NCI-H510A treated with DMSO at 0.1 percent for 48 hours (cell line): ENCODE measurements at regions not wholly inside any gene's neighbourhood (a gene's known extent, or its start where the extent isn't known, plus 50 kb on each side); places are given as distances from the start of the nearest gene placed in this dataset.
"Not testable (repeated sequence)": the region's sequence is repeated elsewhere in the genome, so short reads cannot be mapped to it uniquely, and the experiment has no call there.

ENCODE experiments used
- DNase-seq: peaks from one replicate; lab custom pipeline; 2025; lab: John Stamatoyannopoulos, UW

DNA sequence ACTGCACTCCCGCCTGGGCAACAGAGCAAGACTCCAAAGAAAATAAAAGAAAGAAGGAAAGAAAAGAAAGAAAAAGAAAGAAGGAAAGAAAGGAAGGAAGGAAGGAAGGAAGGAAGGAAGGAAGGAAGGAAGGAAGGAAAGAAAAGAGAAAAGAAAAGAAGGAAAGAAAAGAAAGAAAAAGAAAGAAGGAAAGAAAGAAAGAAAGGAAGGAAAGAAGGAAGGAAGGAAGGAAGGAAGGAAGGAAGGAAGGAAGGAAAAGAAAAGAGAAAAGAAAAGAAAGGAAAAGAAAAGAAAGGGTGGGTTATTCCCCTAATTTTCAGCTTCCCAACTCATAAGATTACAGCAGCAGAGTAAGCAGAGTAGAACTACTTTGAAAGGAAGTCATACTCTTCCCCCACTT, 64.4 kb downstream of the TMEM200C start:
- not testable (repeated sequence) for DNase-seq

DNA sequence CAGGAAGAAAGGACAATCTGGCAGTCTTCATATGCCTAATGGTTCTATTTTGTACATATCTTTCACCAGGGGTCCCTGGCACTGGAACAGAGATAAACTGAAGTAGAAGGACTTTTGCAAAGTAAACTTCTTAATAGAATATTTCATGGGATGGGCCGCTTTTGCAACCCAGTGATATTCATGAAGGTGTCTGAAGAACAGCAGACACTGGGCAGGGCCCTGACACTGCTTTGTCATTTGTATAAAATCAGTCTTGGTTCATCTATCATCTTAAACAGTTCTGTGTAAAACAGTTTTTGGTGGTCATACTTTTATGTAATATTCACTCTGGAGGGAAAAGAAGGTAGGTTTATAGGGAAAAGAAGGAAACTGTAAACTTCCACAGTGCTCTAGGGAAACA, 66.4 kb downstream of the TMEM200C start:
- no peak for DNase-seq

- DNase-seq = no peak
Measured at GRCh38 chr18:5825663-5826062, 69.7 kb downstream of the TMEM200C start.

GRCh38 chr18:5824370-5824984, 70.8 kb downstream of the TMEM200C start:
- peak; percentile 45 for DNase-seq

GRCh38 chr18:5817816-5818215, 77.5 kb downstream of the TMEM200C start:
- DNase-seq = no peak

DNA sequence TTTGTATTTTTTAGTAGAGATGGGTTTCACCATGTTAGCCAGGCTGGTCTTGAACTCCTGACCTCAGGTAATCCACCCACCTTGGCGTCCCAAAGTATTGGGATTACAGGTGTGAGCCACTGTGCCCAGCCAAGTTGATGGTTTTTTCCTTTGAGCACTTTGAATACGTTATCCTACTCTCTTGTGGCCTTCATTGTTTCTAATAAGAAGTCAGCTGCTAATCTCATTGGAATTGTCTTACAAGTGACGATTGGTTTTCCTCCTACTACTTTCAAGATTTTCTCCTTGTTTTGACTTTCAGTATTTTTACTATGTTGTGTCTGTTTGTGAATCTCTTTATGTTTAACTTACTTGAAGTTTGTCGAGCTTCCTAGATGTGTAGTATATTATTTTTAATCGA, 88.5 kb downstream of the TMEM200C start:
- no peak for DNase-seq

DNA sequence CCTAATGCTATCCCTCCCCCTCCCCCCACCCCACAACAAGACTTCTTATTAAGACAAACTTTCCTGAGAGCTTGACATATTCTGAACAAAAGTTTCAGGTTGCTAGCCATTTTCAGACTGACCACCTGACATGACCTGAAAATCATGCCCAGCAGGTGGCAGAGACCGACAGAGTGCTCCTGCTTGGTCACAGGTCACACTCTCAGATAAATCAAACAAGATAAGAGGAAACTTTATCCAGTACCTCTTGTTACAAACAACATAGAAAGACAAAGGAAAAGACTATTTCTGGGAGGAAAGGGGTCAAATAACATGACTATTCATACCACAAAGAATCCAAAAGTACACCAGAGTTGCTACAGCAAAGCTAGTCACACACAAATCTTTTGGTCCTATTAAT, 107.4 kb downstream of the TMEM200C start:
- DNase-seq = peak; percentile 69

GRCh38 chr18:5779922-5780321, 115.4 kb downstream of the TMEM200C start:
- no peak for DNase-seq

GRCh38 chr18:5772306-5773105, 122.8 kb downstream of the TMEM200C start:
- DNase-seq = no peak

DNA sequence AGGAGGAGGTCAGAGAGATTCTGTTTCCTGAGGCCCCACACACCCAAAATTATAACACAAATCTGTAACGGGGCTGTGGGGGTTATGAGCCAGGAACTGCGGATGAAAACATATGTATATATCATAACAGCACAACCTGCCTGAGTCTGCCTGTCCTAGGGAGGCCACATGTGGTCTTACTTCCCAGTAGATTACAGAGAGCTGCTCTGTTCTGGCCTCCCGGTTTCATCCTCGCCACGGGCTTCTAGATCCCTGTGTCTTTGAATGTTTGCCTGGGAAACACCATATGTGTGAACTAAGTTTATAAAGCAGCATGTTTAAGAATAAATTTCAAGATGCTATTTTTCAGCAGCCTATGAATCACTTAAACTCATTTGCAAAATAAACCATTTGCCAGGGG, 124.0 kb downstream of the TMEM200C start:
- no peak for DNase-seq

- no peak for DNase-seq
Measured at GRCh38 chr18:5770176-5770575, 125.1 kb downstream of the TMEM200C start.

DNA sequence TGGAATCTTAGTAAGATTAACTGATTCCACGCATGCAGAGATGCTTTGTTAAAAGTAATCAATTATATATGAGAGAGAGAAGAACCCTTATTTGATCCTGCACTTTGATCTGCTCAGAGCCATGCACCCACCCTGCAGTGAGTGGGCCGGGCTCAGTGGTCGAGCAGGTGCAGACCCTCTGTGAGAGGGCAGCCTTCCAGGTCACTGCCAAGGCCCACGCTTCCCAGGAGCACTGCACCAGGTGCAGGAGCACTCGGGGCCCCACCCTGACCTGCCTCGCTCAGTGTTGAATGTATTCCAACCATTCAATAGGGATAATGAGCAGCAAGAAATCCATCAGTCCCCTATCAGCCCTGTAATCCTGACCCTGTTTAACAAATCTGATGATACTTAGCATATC, 126.9 kb downstream of the TMEM200C start:
- DNase-seq = no peak

- DNase-seq = peak; percentile 92
Measured at GRCh38 chr18:5759194-5759593, 136.1 kb downstream of the TMEM200C start.

GRCh38 chr18:5756823-5757222, 138.5 kb downstream of the TMEM200C start:
- DNase-seq = no peak

DNA sequence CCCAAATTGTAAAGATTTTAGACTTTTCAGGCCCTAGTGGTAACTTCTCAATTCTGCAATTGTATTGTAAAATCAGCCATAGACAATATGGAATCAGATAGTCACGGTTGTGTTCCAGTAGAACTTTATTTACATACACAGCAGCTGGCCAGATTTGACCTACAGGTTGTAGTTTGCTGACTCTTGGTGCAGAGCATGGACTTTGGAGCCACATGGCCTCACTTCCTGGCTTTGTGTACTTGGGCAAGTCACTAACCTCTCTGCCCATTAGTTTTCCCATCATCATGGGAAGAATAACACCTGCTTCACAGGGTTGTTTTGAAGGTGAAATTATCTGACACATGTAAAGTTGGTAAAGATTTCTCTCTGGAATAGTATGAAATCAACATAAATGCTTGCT, 147.6 kb downstream of the TMEM200C start:
- DNase-seq = no peak

DNA sequence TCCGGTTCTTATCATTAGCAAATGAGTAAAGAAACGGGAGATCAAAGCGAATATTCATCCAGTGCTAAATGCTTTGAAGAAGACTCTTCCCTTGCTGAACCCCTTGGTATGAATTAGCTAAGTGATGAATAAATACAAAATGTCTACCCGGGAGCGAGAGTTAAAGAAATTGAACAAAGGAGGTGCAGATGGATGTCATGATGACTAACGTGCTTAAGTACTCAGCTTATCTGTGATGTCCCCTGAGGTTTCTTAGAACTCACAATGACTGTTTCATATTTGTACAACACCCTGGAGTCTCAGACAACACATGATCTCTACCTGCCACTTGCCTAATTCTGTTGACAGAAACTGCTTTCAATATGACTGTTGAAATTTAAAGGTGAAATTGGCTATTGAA, 148.5 kb downstream of the TMEM200C start:
- no peak for DNase-seq

- DNase-seq = no peak
Measured at GRCh38 chr18:5744659-5745058, 150.7 kb downstream of the TMEM200C start.

GRCh38 chr18:5738526-5738925, 156.8 kb downstream of the TMEM200C start:
- DNase-seq = no peak

DNA sequence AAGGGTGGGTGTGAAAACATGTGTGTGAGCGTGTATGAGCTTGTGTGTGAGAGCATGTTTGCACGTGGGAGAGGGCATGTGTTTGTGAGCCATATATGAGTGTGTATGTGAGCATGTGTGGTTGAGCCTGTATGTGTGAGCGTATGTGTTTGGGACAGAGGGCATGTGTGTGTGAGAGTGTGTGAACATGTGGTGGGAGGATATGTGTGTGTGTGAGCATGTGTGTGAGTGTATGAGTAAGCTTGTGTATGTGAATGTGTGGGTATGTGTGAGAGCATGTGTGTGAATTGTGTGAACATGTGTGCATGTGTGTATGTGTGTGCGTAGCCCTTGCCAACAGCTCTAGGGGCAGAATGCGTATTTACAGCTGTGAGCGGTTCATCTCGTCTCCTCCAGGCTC, 163.0 kb downstream of the TMEM200C start:
- no peak for DNase-seq

DNA sequence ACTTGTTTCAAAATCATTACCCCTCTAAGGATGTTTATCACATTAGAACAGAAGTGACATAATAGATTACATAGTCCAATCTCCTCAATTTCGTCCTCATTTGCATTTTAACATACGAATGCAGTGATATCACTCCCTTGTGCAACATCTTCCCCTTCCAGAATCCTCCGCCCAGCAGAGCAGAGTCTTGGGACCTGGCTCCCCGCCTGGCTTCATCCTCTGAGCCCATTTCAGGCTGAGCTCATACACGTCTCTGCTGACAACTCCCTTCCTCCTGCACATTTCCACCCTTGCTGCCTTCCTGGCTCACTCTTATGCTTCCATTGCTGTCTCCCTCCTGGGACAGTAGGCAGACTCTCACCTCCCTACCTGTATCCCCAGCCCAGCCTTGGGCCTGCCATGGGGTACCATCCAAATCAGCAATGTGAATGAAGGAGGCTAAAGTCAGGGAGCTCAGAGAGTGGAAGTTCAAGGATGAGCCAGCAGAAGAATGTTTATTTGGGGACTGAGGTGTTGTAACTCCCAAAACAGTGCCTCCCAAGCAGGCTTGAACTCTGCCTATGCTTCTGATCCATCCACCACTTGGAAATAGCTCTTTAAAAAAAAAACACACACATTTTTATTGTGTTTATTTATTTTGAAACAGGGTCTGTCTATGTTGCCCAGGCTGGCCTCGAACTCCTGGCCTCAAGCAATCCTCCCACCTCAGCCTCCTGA, 165.2 kb downstream of the TMEM200C start:
- no peak for DNase-seq

GRCh38 chr18:5728531-5728930, 166.8 kb downstream of the TMEM200C start:
- no peak for DNase-seq

GRCh38 chr18:5726011-5726410, 169.3 kb downstream of the TMEM200C start:
- no peak for DNase-seq

DNA sequence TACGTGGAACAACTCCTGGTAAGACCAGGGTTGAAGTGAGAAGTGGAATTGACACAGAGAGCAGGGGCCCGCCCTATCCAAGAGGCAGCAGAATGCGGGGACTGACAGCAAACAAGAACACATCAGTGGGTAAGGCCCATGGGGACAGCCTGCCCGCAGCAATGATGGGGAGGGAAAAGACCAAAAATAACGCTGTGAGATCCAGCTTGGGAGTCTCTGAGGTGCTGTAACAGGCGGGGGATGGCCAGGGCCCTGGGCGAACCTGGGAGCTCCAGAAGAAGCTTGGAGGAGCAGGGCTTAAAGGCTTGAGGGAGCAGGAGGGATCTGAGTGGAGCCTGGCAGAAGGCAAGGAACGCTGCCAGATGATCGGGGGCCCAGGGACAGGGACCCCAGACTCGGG, 173.4 kb downstream of the TMEM200C start:
- no peak for DNase-seq
